ENCODE measurements at regions not wholly inside any gene's neighbourhood (a gene's known extent, or its start where the extent isn't known, plus 50 kb on each side); places are given as distances from the start of the nearest gene placed in this dataset.

DNA sequence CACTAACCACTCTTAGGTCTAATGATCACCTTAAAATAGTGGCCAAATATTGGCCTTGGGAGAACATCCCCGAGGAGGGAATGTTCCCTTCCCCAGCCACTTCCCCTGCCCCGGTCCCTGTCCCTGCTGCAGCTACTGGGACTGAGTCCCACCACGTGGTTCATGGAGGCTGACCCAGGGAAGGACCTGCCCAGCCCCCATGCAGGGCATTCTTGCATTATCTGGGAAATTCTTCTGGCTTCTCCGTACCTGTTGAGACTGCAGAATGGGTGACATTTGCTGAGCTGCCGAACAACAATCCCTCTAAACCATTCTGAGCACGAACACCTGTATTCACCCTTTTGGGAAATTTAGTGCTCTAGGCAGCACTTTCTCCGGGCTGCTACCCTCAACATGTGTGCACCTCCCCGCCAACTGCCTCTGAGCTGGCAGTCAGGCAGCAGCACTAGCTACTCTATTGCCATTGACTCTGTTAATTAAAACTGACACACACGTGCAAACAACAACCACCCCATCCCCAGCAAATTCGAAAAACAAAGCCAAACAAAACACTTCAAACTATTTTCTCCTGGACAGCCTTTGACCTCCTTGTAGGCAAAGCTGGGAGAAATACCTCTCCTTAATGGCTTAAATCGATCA, 567.4 kb upstream of the MKI67 start:
- no peak for DNase-seq

- DNase-seq: no peak
Measured at GRCh38 chr10:128694168-128694850, 568.1 kb upstream of the MKI67 start.

DNA sequence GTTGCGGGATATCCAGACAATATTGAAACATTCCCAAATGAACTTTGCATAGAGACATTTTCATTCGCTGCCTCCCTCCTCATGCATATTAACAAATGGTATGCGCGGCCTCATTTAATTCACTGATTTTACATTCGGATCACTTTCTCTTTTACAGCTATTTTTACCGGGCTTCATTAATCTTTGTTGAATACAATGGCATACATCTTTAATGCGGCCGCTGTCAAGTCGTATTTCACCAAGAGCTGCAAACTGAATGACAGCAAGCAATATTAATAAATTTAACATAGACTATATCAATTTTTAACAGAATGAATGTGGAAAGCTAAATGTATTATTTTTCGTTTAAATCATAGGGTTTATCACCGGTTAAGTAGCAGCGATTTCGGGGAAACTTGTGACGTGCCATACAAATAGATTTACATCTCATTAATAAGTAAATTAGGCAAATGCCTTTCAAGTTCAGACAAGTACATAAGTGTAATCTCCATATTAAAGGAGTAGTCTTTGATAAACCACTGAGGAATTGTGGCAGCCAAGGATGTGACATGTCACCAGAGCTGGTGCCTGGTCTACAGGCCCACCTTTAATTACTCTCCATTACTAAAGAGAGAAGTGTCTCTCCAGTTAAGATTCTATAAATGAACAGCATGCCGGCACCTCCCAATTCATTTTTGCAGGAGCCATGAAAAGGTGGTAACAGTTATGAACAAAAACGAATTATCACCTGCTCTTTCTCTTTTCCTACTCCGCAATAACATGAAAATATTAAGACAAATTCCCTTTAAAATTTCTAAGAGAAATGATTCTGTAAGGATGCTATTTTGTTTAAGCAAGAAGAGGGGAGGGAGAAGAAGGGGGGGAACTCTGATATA, 568.9 kb upstream of the MKI67 start:
- no peak for DNase-seq

DNA sequence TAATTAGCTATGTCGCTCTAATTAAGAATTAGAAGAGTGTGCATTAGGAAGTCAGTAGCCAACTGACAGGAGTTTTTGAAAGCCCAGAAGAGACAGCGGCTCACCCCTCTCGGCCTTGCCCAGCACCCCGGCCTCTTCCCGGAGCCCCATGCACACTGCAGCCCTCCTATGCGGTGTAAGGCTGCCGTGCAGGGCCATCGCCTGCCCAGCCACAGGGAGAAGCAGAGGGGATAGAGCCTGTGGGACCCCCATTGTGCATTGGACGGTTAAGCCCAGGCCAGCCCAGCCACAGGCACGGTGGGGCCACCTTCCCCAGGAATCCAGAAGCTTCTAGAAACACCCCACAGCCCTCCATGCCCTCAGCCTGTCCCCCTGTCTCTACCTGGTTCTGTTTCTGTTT, 569.7 kb upstream of the MKI67 start:
- no peak for DNase-seq

- DNase-seq: no peak
Measured at GRCh38 chr10:128697437-128697836, 571.2 kb upstream of the MKI67 start.

- no peak for DNase-seq
Measured at GRCh38 chr10:128701381-128701780, 575.2 kb upstream of the MKI67 start.

DNA sequence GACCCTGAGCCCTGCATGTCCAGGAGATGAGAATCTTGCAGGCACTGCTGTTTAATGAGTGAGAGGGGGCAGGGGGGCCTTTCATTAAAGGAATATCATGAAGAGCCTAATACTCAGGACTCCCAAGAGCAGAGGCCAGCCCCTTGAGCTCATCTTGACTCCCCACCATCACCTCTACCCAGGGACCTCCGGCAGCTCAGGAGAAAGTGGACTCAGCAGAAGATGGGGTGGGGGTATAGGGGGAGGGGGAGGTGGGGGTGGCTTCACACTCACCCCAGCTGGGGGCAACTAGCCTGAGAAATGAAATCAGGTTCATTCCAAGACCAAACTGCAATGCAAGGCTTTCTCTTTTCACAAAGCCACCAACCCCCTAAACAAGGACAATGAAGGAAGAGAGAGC, 575.6 kb upstream of the MKI67 start:
- no peak for DNase-seq

DNA sequence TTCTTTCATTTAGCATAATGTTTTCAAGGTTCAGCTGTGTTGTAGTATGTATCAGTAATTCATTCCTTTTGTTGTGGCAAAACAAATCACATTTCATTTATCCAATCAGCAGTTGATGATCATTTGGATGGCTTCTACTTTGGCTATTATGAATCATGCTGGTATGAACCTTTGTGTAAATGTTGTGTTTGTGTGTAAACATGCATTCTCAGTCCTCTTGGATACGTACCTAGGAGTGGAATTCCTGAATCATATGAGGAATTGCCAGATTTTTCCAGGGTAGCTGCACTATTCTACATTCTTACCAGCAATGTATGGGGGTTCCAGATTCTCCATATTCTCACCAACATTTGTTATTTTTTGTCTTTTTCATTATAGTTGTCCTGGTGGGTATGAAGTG, 578.5 kb upstream of the MKI67 start:
- DNase-seq: no peak

DNA sequence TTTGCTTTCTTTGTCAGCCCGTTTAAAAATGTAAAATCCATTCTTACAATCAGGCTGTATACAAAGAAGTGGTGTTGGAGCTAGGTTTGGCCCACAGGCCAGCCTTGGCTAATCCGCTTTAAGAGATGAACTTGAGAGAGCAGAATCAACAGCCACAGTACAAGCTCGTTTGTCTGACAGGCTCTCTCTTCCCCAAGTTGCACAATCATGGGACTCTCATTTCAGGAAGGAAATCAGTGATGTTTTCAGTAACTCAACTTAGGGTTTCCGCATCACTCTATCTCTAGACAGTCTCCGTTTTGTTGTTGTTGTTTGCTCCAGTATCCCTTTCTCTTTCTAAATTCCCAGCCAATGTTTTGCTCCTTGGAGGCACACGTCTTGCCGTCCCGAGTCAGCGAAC, 582.0 kb upstream of the MKI67 start:
- no peak for DNase-seq

GRCh38 chr10:128709686-128710085, 583.5 kb upstream of the MKI67 start:
- DNase-seq: no peak

- DNase-seq: no peak
Measured at GRCh38 chr10:128710098-128710797, 584.0 kb upstream of the MKI67 start.

DNA sequence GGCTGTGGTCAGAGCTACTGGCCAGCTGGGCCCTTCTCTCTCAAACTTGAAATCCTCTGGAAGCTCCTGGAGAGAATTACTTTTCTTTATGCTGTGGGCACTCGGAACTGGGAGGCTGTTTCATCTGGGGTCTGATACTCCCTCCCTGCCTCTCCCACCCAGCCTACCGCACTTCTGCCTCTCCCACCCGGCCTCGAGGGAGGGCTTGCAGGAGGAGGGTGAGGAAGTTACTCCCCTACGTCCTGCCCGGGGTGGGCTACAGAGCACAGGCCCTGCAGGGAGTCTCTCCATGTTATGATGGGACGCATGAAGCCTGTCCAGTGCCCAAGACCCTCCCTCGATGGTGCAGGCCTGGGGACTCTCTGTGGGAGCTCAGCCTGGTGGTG, 584.6 kb upstream of the MKI67 start:
- no peak for DNase-seq

DNA sequence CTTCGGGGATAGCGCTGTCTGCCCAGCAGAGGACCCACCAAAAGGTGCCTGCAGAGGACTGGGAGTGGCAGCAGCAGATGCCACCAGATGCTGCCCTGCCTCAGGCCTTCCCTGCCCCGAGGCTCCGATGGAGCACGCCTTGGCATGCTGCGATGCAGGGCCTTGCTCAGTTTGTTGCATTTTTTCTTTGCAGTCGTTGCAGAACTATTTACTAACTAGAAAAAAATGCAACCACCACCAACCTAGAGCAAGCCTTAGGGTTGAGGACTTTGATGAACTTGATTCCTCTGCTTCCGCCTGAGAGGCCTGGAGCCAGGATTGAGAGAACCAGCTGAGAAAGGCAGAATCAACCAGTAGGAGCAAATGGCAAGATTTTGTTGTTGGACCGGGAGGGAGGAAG, 585.6 kb upstream of the MKI67 start:
- DNase-seq: no peak

GRCh38 chr10:128712661-128713400, 586.6 kb upstream of the MKI67 start:
- no peak for DNase-seq

DNA sequence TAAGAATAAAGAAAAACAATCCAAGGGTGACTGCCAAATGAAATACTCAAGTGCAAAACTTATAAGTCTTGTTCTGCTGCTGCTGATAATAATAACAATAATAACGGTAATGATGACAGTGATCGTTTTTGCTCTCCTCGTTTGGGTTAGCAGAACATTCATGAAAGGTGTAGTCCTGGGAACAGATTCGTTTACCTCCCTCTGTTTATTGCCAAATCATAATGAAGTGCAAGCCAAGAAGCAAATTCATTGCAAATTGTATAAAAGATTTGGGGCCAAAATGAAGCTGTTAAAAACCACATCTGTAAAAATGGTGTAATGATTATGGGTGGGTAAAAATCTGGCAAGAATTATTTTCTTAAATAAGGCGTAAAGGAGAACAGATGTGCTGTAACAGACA, 587.2 kb upstream of the MKI67 start:
- DNase-seq: no peak

GRCh38 chr10:128713874-128714570, 587.8 kb upstream of the MKI67 start:
- DNase-seq: no peak

GRCh38 chr10:128714644-128715415, 588.6 kb upstream of the MKI67 start:
- no peak for DNase-seq

DNA sequence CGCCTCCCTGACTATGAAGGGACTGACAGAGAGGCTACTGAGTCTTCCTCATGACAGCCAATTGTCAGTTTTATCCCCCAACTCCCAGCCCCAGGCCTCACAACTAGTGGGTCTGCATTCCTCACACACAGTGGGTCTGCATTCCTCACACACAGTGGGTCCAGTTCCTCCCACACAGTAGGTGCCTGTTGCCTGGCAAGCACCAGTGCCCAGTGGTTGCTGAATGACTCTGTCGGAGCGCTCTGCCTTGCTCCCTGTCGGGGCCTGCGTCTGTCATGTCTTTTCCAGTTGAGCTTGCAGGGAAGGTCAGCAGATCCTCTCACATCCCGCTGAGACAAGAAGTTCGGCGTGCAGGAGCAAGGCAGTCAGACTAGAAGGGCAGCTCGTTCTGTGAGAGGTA, 590.0 kb upstream of the MKI67 start:
- no peak for DNase-seq

DNA sequence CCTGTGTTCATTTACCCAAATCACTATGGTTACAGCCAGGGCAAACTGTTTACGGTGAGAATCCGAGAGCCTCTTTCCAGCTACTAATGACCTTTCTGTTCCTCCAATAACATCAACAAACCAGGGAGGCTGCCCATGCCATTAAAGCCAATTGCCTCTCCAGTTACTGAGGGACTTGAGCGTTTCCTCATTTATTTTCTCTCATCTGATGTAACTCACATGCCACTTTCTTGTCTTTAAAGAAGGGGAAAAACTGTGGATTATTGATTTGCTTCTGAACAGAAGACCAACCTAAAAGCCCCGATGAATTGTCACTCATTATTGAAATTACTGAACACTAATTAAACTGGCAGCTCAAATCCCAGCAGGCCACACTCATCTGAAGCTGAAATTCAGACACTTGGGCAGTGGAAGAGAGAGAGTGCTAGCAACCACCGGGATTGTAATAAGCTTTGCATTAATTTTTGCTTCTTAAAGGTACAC, 595.8 kb upstream of the MKI67 start:
- DNase-seq: no peak

DNA sequence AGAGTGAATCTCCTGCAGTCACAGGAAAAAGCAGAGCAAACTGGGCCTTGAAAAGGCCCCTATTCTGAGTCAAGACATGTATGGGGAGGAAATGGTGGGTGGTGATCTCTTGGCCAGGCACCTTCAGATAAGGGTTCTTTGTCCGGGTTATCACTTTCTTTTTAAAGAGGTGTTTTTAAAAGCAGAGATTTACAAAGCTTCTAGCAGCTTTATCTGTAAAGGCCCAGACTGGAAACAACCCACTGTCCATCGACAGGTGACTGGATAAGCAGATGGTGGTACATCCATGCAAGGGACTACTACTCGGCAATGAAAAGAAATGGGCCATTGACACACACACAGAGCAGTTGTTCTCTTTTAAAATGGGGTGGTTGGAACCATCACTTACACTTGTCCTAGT, 596.7 kb upstream of the MKI67 start:
- no peak for DNase-seq

- no peak for DNase-seq
Measured at GRCh38 chr10:128723631-128724205, 597.5 kb upstream of the MKI67 start.

Measured in activated CD8-positive, alpha-beta memory T cell treated with anti-CD3 and anti-CD28 coated beads, Interleukin-2, amount 50 U/mL, for 4 hours (primary cell).